HT-29 (cell line): ENCODE measurements at regions not wholly inside any gene's neighbourhood (a gene's known extent, or its start where the extent isn't known, plus 50 kb on each side); places are given as distances from the start of the nearest gene placed in this dataset.

ENCODE experiments used
- DNase-seq: peaks from one replicate; pipeline ENCODE4 v3.0.0-alpha.2; 2015; ENCODE audit warnings: low spot score

DNA sequence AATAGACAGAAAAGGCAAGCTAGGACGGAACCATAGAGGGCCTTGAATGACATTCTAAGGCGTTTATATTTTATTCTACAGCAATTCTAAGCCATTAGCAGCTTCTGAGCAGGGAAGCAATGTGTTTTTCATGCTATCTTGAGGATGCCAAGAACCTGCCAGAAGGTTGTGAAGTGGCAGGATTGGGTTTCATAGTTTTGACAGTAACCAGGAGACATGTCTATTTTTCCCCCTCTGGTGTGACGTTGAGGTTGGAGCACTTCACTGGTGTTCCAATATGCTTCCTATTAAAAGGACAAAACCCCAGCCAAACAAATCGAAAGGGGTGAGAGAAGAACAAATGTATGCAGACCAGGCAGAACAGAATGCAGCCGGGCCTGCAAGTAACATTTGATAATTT lies 148.2 kb downstream of the SPATA19 start:
- no peak for DNase-seq

DNA sequence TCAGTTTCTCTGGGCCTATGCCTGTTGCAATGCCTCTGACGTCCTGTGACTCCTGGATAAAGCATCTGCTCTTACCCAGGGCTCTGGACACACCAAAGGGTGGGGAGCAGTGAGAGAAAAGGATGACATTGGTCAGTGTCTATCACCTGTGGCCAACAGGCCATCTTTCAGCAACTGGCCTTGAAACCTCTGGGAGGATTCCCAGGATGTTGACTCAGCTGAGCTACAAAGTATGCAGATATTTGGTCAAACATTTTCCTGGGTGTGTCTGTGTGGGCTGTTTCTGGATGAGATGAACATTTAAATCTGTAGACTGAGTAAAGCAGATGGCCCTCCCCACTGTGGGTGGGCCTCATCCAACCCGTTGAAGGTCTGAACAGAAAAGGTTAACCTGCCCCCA lies 149.9 kb downstream of the SPATA19 start:
- DNase-seq: no peak

GRCh38 chr11:133694701-133695100 lies 150.6 kb downstream of the SPATA19 start:
- no peak for DNase-seq

GRCh38 chr11:133693110-133693509 lies 152.2 kb downstream of the SPATA19 start:
- DNase-seq: no peak

GRCh38 chr11:133692126-133692934 lies 153.0 kb downstream of the SPATA19 start:
- DNase-seq: no peak

DNA sequence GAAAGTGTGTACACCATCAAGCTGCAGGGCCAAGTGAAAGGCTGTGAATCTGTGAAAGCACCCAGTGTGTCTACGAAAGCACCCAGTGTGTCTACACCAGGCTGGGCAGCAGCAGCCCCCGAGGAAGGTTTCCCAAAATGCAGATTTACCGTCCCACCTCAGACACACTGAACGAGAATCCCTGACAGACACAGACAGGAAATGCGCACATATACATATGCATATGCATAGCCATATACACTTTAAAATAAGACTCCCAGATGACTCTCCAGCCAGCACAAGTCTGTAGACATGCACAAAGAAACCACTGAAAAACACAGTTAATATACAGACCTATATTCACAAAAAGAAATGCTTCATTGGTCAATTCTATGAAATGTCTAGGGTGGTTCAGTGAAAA lies 155.5 kb upstream of the OPCML start:
- DNase-seq: no peak

DNA sequence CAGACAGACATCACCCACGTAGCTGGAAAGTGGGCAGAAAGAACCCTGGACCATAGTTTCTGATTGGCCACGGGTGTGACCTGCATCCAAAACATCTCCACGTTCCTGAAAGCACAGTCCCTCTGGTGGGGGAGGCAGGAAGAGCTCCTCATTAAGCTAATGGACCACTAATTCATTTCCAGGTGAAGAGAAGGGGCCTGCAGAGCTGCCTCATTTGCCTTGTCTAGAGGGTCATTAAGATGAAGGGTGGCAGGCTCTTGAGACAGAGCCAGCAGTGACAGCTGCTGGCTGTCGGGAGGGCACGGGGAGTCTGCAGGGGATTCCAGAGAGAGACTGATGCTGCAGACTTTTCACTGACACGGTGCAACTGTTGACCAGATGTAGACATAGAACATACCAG lies 149.6 kb upstream of the OPCML start:
- no peak for DNase-seq

DNA sequence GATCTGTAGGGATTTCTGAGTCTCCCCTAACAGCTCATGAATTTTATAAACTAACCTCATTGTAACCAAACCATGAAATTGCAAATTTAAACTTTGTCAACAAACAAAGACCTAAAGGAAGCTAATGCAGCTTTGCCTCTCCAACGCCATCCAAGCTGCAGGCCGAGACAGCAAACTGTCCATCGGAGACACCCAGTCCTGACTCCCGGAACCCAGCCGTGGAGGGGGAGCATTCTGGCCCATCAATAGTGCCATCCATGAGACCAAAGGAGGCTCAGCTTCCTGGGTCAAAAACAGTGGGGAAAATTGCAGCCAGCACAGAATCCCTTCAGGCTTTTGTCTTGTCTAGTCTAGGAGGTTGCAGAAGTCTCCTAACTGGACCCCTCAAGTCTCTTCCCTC lies 147.6 kb upstream of the OPCML start:
- DNase-seq: no peak

DNA sequence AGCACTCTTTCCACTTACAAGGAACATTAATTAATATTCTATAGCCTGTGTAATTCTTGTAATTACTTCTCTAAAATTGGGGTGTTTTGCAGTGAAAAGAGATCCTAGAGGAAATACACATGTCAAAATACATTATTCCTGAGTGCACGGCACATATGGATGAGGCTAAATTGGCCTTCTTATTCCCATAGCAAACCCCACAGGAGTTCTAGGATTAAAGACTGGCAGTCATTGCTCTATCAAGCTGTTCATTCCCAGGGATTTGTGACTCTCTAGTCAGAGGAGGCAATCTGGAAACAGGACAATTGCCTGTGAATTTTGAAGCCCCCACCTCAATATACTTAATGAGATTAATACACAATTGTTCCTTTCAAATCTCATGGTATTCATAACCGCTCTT lies 145.9 kb upstream of the OPCML start:
- DNase-seq: no peak

DNA sequence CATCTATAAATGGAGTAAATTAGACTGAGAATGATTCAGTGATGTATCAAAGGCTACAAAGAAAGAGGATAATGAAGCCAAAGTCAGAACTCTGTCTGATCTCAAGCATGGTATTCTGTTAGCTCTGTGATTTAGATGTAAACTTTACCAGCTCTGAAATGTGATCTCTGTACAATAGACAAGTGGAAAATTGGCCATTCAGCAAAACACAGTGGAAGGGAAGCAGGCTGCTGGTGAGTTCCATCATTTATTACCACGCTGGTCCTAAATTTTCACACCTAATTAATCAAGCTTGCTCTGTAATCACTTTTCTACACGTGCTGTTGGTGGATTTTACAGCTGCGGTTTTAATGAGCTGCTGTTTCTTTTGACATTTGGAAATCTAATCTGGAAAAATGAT lies 145.1 kb upstream of the OPCML start:
- no peak for DNase-seq

GRCh38 chr11:133676265-133676664 lies 144.0 kb upstream of the OPCML start:
- DNase-seq: no peak

- DNase-seq: no peak
Observed at GRCh38 chr11:133669371-133670053, 137.2 kb upstream of the OPCML start.

- no peak for DNase-seq
Observed at GRCh38 chr11:133663135-133663985, 131.1 kb upstream of the OPCML start.

DNA sequence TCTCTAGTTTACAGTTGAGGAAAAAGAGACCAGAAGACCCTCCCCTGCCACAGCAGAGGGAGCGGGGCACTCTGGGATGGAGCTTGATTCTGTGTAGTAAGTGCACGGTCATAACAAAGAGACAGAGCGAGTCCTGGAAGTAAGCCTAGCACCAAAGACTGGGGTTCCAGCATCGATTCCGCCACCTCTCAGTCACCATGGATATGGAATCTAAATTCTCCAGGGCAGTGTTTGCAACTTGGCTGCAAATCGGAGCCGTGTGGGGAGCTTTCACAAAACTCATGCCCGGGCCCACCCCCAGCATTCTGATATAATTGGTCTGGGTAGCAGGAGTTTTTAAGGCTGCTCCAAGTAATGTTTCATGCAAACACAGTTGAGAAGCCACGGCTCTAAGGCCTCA lies 129.5 kb upstream of the OPCML start:
- no peak for DNase-seq

DNA sequence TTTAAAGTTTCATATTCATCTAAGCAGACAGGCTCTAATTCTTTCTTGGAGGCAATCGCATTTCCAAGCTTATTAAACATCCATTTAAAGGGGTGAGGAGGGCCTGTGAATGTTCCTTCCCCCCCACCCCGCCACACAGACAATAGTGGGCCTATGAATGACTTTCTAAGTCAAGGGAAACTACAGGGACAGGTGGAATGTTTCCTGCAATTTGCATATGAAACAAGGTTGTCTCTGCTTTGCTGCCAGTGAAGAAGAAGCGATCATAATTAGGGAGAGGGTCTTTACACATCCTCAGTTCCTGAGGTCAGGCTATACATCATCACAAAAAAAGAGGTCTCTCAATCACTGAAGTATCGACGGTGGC lies 127.9 kb upstream of the OPCML start:
- no peak for DNase-seq

DNA sequence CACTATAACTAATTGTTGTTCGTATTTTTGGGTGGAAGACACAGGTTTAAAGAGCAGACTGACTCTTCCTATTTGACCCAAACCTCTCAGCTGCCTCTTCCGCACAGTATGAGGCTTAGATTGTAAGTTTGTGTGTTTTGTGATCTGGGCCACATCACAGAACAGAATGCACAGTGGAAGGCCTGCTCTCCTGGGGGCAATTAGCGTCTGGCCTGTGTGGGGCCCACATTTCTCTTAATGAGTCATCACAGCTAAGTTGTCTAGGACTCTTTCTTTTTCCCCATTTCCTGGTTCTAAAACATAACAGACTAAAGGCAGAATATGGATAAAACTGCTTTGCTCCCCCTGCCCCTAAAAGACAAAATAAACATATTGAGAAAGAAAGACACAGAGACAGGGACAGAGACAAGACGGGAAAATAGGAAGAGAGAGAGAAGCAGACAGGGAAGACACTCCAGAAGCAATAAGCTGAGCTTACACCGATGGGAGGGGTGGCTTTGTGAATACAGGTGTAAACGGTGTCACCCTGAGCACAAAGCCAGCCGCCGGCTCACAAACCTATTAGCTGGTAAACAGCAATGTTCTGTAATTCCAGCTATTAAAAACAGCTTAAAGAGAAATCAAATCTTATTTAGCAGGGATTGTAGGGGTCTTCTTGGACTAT lies 127.4 kb upstream of the OPCML start:
- no peak for DNase-seq

GRCh38 chr11:133657054-133657453 lies 124.8 kb upstream of the OPCML start:
- DNase-seq: no peak

- no peak for DNase-seq
Observed at GRCh38 chr11:133656082-133656635, 123.9 kb upstream of the OPCML start.

GRCh38 chr11:133654630-133655212 lies 122.4 kb upstream of the OPCML start:
- no peak for DNase-seq

GRCh38 chr11:133653336-133653735 lies 121.0 kb upstream of the OPCML start:
- no peak for DNase-seq

DNA sequence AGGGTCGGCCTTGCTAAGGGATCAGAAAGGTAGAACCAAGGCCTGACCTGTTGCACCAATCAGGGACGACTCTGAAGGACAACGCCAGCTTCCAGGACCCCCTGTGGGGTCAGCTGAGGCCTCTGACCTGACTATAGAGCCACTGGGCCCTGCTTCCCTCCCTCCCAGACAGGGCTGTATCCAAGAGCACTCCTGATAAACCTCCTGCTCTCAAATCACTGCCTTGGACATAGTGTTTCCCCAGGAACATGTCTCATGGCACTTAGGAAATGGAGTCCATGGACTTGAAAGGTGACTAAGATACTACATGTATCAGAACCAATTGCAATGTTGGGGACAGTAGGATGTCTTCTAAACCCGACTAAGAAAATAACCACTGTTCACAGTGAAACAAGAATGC lies 117.8 kb upstream of the OPCML start:
- DNase-seq: no peak
